UCSD-AML1 (cell line): ENCODE measurements at regions not wholly inside any gene's neighbourhood (a gene's known extent, or its start where the extent isn't known, plus 50 kb on each side); places are given as distances from the start of the nearest gene placed in this dataset.
"Not testable (repeated sequence)": the region's sequence is repeated elsewhere in the genome, so short reads cannot be mapped to it uniquely, and the experiment has no call there.

Experiments
- DNase-seq: peaks from one replicate; lab custom pipeline; 2025; ENCODE audit not compliant: unreplicated experiment; lab: John Stamatoyannopoulos, UW

- DNase-seq, result no peak
Measured at GRCh38 chr9:1115370-1115769, 65.2 kb downstream of the DMRT2 start.

- DNase-seq, result no peak
Measured at GRCh38 chr9:1117439-1117838, 67.3 kb downstream of the DMRT2 start.

- no peak for DNase-seq
Measured at GRCh38 chr9:1120500-1121165, 70.5 kb downstream of the DMRT2 start.

- DNase-seq, result no peak
Measured at GRCh38 chr9:1125741-1126140, 75.6 kb downstream of the DMRT2 start.

GRCh38 chr9:1128046-1128445 lies 77.9 kb downstream of the DMRT2 start:
- DNase-seq, result no peak

- DNase-seq, result no peak
Measured at GRCh38 chr9:1129382-1129781, 79.2 kb downstream of the DMRT2 start.

GRCh38 chr9:1140057-1140456 lies 89.9 kb downstream of the DMRT2 start:
- DNase-seq, result no peak

- no peak for DNase-seq
Measured at GRCh38 chr9:1151691-1152090, 101.5 kb downstream of the DMRT2 start.

GRCh38 chr9:1152171-1152570 lies 102.0 kb downstream of the DMRT2 start:
- no peak for DNase-seq

GRCh38 chr9:1154739-1155138 lies 104.6 kb downstream of the DMRT2 start:
- DNase-seq, result no peak

GRCh38 chr9:1155602-1156001 lies 105.4 kb downstream of the DMRT2 start:
- no peak for DNase-seq

- DNase-seq, result no peak
Measured at GRCh38 chr9:1156794-1157550, 106.8 kb downstream of the DMRT2 start.

- DNase-seq, result no peak
Measured at GRCh38 chr9:1157836-1158235, 107.7 kb downstream of the DMRT2 start.

- DNase-seq, result no peak
Measured at GRCh38 chr9:1170918-1171317, 120.8 kb downstream of the DMRT2 start.

- no peak for DNase-seq
Measured at GRCh38 chr9:1171546-1171945, 121.4 kb downstream of the DMRT2 start.

- DNase-seq, result no peak
Measured at GRCh38 chr9:1173211-1173610, 123.1 kb downstream of the DMRT2 start.

- no peak for DNase-seq
Measured at GRCh38 chr9:1173993-1174392, 123.8 kb downstream of the DMRT2 start.

GRCh38 chr9:1179366-1179765 lies 129.2 kb downstream of the DMRT2 start:
- no peak for DNase-seq

GRCh38 chr9:1184146-1184545 lies 134.0 kb downstream of the DMRT2 start:
- no peak for DNase-seq

- DNase-seq, result not testable (repeated sequence)
Measured at GRCh38 chr9:1187137-1187536, 137.0 kb downstream of the DMRT2 start.

- not testable (repeated sequence) for DNase-seq
Measured at GRCh38 chr9:1195636-1196035, 145.5 kb downstream of the DMRT2 start.

GRCh38 chr9:1198085-1198484 lies 147.9 kb downstream of the DMRT2 start:
- no peak for DNase-seq

GRCh38 chr9:1200847-1201251 lies 150.7 kb downstream of the DMRT2 start:
- no peak for DNase-seq
